GM12878 (cell line): ENCODE measurements at regions not wholly inside any gene's neighbourhood (a gene's known extent, or its start where the extent isn't known, plus 50 kb on each side); places are given as distances from the start of the nearest gene placed in this dataset.

ENCODE experiments used
- ATAC-seq: fragments of 200-7000 bp; cut with Tn5 transposase; 3 replicates; pipeline ENCODE4 v1.9.1; 2020; ENCODE audit warnings: mild to moderate bottlenecking, moderate library complexity
- BruUV-seq: library from RNA; stranded (reverse); fragments of 400-500 nt; replicated peaks from 2 replicates; lab custom pipeline; 2021; lab: Mats Ljungman, UMichigan
- CTCF ChIA-PET: fragments of 300-600 bp; sonication (Branson Sonifier 250); formaldehyde crosslinking; extraction: SDS; loops from one replicate; lab custom pipeline; 2021; ENCODE audit warnings: inconsistent platforms; lab: Yijun Ruan, JAX
- POLR2A ChIA-PET: fragments of 350-600 bp; formaldehyde crosslinking; extraction: SDS; loops from one replicate; lab custom pipeline; 2021; ENCODE audit warnings: inconsistent platforms; lab: Charles Lee
- RAD21 ChIA-PET: fragments of 300-600 bp; sonication (Branson Sonifier 250); formaldehyde crosslinking; loops from one replicate; lab custom pipeline; 2023; ENCODE audit warnings: antibody characterized with exemption; ENCODE audit not compliant: unreplicated experiment; lab: Charles Lee
- SMC1A ChIA-PET: fragments of 300-600 bp; sonication (Branson Sonifier 250); formaldehyde crosslinking; loops from one replicate; lab custom pipeline; 2023; ENCODE audit not compliant: unreplicated experiment, uncharacterized antibody; lab: Charles Lee
- DNase-seq: peaks from one replicate; pipeline ENCODE4 v3.0.0-alpha.2; 2011; ENCODE audit warnings: low read depth, low spot score
- FAIRE-seq: peaks from 3 replicates; lab custom pipeline; 2011; peaks lifted over from hg19 to GRCh38; lab: Jason Lieb, UNC
- H2AFZ ChIP-seq: 2 replicates; pipeline ENCODE4 v1.6.0; 2011; ENCODE audit warnings: low read depth, low read length, control low read depth; ENCODE audit not compliant: control insufficient read depth
- H3K27ac ChIP-seq: 2 replicates; pipeline ENCODE4 v1.5.1; 2011; ENCODE audit warnings: control low read depth; ENCODE audit not compliant: control insufficient read depth, insufficient read depth
- H3K27me3 ChIP-seq, 2 experiments: replicated peaks in 1 of 2; 2 replicates each; pipeline versions ENCODE4 v1.6.0 to v1.6.1; 2011; ENCODE audit warnings: low read length in 1 of 2; ENCODE audit not compliant: control insufficient read depth in 2 of 2, insufficient read depth in 2 of 2
- H3K36me3 ChIP-seq, 2 experiments: 2 replicates each; pipeline ENCODE4 v1.5.1; 2011; ENCODE audit warnings: low read length in 1 of 2; ENCODE audit not compliant: control insufficient read depth in 2 of 2, insufficient read depth in 2 of 2
- H3K4me1 ChIP-seq: 2 replicates; pipeline ENCODE4 v1.6.1; 2011; ENCODE audit warnings: mild to moderate bottlenecking, low read length, moderate library complexity, mixed read lengths; ENCODE audit not compliant: control insufficient read depth, insufficient read depth
- H3K4me2 ChIP-seq: 2 replicates; pipeline ENCODE4 v1.6.0; 2011; ENCODE audit warnings: control low read depth; ENCODE audit not compliant: control insufficient read depth, insufficient read depth
- H3K4me3 ChIP-seq: fragments of 200-600 bp; sonication (generic); 2 replicates; pipeline ENCODE4 v1.5.1; 2016
- H3K79me2 ChIP-seq: 2 replicates; pipeline ENCODE4 v1.6.0; 2011; ENCODE audit warnings: low read length; ENCODE audit not compliant: control insufficient read depth, insufficient read depth
- H3K9ac ChIP-seq: 2 replicates; pipeline ENCODE4 v1.8.0; 2011; ENCODE audit warnings: low read length, control low read depth, mixed read lengths; ENCODE audit not compliant: control insufficient read depth, insufficient read depth
- H3K9me3 ChIP-seq: replicated peaks from 3 replicates; pipeline ENCODE4 v1.5.1; 2011; ENCODE audit warnings: mild to moderate bottlenecking, low read length; ENCODE audit not compliant: control insufficient read depth, insufficient read depth
- H4K20me1 ChIP-seq: 2 replicates; pipeline ENCODE4 v1.6.0; 2011; ENCODE audit not compliant: control insufficient read depth, insufficient read depth
- BACH1 ChIP-seq: fragments of 450-650 bp; IDR thresholded peaks from 2 replicates; pipeline ENCODE4 v1.6.1; 2017; ENCODE audit warnings: mild to moderate bottlenecking, borderline replicate concordance
- E2F8 ChIP-seq: fragments of 450-650 bp; IDR thresholded peaks from 2 replicates; pipeline ENCODE4 v1.6.1; 2018; ENCODE audit warnings: mild to moderate bottlenecking, low read depth, moderate library complexity; ENCODE audit not compliant: partially characterized antibody
- ELK1 ChIP-seq: IDR thresholded peaks from 2 replicates; pipeline ENCODE4 v1.6.1; 2012; ENCODE audit warnings: low read depth, low read length, improper control_type of control experiment
- ESRRA ChIP-seq: IDR thresholded peaks from 2 replicates; pipeline ENCODE4 v1.6.1; 2012; ENCODE audit warnings: mild to moderate bottlenecking, low read length, improper control_type of control experiment
- PRDM15 ChIP-seq: fragments of 450-650 bp; formaldehyde crosslinking; IDR thresholded peaks from 2 replicates; pipeline ENCODE4 v1.4.0; 2020; ENCODE audit warnings: mild to moderate bottlenecking, moderate library complexity
- SRF ChIP-seq, 2 experiments: IDR thresholded peaks; 2 replicates each; pipeline ENCODE4 v1.6.1; 2011; ENCODE audit warnings: low read depth in 2 of 2, low read length in 2 of 2, mild to moderate bottlenecking in 1 of 2, moderate library complexity in 1 of 2
- TCF7 ChIP-seq: IDR thresholded peaks from 2 replicates; pipeline ENCODE4 v1.6.1; 2014; ENCODE audit warnings: antibody characterized with exemption, borderline replicate concordance
- ZBTB33 ChIP-seq: fragments of 450-650 bp; IDR thresholded peaks from 2 replicates; pipeline ENCODE4 v1.6.1; 2017; ENCODE audit warnings: mild to moderate bottlenecking
- WGBS: methylation state at CpG from one replicate; pipeline ENCODE4 v1.1.6; 2016; ENCODE audit warnings: low lambda C conversion rate; ENCODE audit not compliant: insufficient replicate concordance, insufficient coverage; ENCODE audit errors: missing lambda C conversion rate; 5-methylcytosine and 5-hydroxymethylcytosine counted together
- in situ Hi-C: fragments of 300-500 bp; cut with MboI; formaldehyde crosslinking; loops from 9 replicates; pipeline ENCODE4 v1.14.3; 2018; ENCODE audit warnings: mixed read lengths
- intact Hi-C: fragments of 100-400 bp; cut with micrococcal nuclease; formaldehyde crosslinking; loops from one replicate; pipeline ENCODE4 v1.14.2; 2022; ENCODE audit not compliant: unreplicated experiment

- TF ChIP-seq PRDM15 (no peak), BACH1 (no peak), ZBTB33 (no peak)
Measured at GRCh38 chrX:45771114-45771513, 570.4 kb upstream of the DIPK2B start (continued).

GRCh38 chrX:45769761-45770582 is 569.3 kb upstream of the DIPK2B start:
- intact Hi-C loops, result no loop called here
- TSS peak; percentile 71 for BruUV-seq
- no peak overlapping the region; the same call in 1 of the 2 replicates for H2AFZ ChIP-seq
- no peaks in the 10 kb centered on the region for H3K36me3 ChIP-seq
- CTCF ChIA-PET, result interaction anchor here (1.1 to 1.4 kb wide), 2 partner anchors 13 to 16 kb away, joined by 3 to 5 read pairs; no protein-coding TSS in a partner anchor
- DNase-seq, result peak; percentile 51
- H3K9me3 ChIP-seq, result no peaks in the 10 kb centered on the region
- peaks cover 4% of the 10 kb centered on the region for H3K4me1 ChIP-seq
- H3K27ac ChIP-seq, result no peak overlapping the region; the same call in 1 of the 2 replicates
- no peak for FAIRE-seq
- peak overlapping the region; percentile 40; the same call in 1 of the 2 replicates for H3K9ac ChIP-seq
- WGBS, result 2% methylated on average over 18 of the region's 18 CpGs
- H4K20me1 ChIP-seq, result no peaks in the 10 kb centered on the region
- RAD21 ChIA-PET, result interaction anchor here (0.6 to 0.7 kb wide), 2 partner anchors 11 to 37 kb away, joined by 3 to 4 read pairs; no protein-coding TSS in a partner anchor
- H3K79me2 ChIP-seq, result no peaks in the 10 kb centered on the region
- POLR2A ChIA-PET, result interaction anchor here (0.6 to 1.2 kb wide), 5 partner anchors 11 to 1173 kb away, joined by 3 to 4 read pairs (median 3); no protein-coding TSS in a partner anchor
- peak overlapping the region; percentile 62 for H3K4me2 ChIP-seq
- 0 out of 4 replicates have a peak, but pooled peaks cover 0 to 3% of the 10 kb centered on the region in 2 experiments for H3K27me3 ChIP-seq
- in situ Hi-C loops, result loop anchor here (25.0 kb wide), 1 partner anchor 883 kb away; no protein-coding TSS in a partner anchor
- peak overlapping the region; percentile 65; the same call in 1 of the 2 replicates for H3K4me3 ChIP-seq
- SMC1A ChIA-PET, result interaction anchor here (1.4 to 1.9 kb wide), 2 partner anchors 12 to 22 kb away, joined by 4 to 5 read pairs; no protein-coding TSS in a partner anchor
- ATAC-seq, result peak; percentile 83
- TF ChIP-seq E2F8 (no peak), ELK1 (no peak), SRF (IDR thresholded peaks at IDR 0.05; ENCODE audit: low read depth in 2 of 2, low read length in 2 of 2) (no peak), ESRRA (no peak), TCF7 (no peak)
